ENCODE measurements at regions not wholly inside any gene's neighbourhood (a gene's known extent, or its start where the extent isn't known, plus 50 kb on each side); places are given as distances from the start of the nearest gene placed in this dataset.

GRCh38 chr5:5615569-5615968 is 193.1 kb downstream of the ICE1 start:
- no peak for DNase-seq

GRCh38 chr5:5613261-5613990 is 190.9 kb downstream of the ICE1 start:
- no peak for DNase-seq

GRCh38 chr5:5612096-5612495 is 189.6 kb downstream of the ICE1 start:
- DNase-seq: no peak

GRCh38 chr5:5609935-5610334 is 187.5 kb downstream of the ICE1 start:
- DNase-seq: no peak

GRCh38 chr5:5605170-5605764 is 182.8 kb downstream of the ICE1 start:
- no peak for DNase-seq

GRCh38 chr5:5602554-5602953 is 180.1 kb downstream of the ICE1 start:
- no peak for DNase-seq

- no peak for DNase-seq
Measured at GRCh38 chr5:5598547-5599113, 176.2 kb downstream of the ICE1 start.

GRCh38 chr5:5593391-5593790 is 170.9 kb downstream of the ICE1 start:
- no peak for DNase-seq

GRCh38 chr5:5592541-5592940 is 170.1 kb downstream of the ICE1 start:
- DNase-seq: no peak

GRCh38 chr5:5591567-5591966 is 169.1 kb downstream of the ICE1 start:
- no peak for DNase-seq

GRCh38 chr5:5589857-5590256 is 167.4 kb downstream of the ICE1 start:
- DNase-seq: no peak

GRCh38 chr5:5588887-5589826 is 166.7 kb downstream of the ICE1 start:
- no peak for DNase-seq

GRCh38 chr5:5588386-5588785 is 165.9 kb downstream of the ICE1 start:
- DNase-seq: no peak

GRCh38 chr5:5587474-5587873 is 165.0 kb downstream of the ICE1 start:
- DNase-seq: no peak

- DNase-seq: no peak
Measured at GRCh38 chr5:5586721-5587120, 164.2 kb downstream of the ICE1 start.

GRCh38 chr5:5585751-5586341 is 163.4 kb downstream of the ICE1 start:
- no peak for DNase-seq

GRCh38 chr5:5584751-5585150 is 162.3 kb downstream of the ICE1 start:
- DNase-seq: no peak

- DNase-seq: no peak
Measured at GRCh38 chr5:5584236-5584745, 161.8 kb downstream of the ICE1 start.

- DNase-seq: no peak
Measured at GRCh38 chr5:5583832-5584231, 161.4 kb downstream of the ICE1 start.

GRCh38 chr5:5583023-5583765 is 160.7 kb downstream of the ICE1 start:
- DNase-seq: no peak

GRCh38 chr5:5581080-5581479 is 158.6 kb downstream of the ICE1 start:
- DNase-seq: no peak

GRCh38 chr5:5576744-5577143 is 154.3 kb downstream of the ICE1 start:
- DNase-seq: no peak

All from islet precursor cell (in vitro differentiated cells).